Lower lobe of right lung (tissue), 2 donors: ENCODE measurements at regions not wholly inside any gene's neighbourhood (a gene's known extent, or its start where the extent isn't known, plus 50 kb on each side); places are given as distances from the start of the nearest gene placed in this dataset.

Experiments
- ATAC-seq, 2 donors: fragments of 200-7000 bp; cut with Tn5 transposase; one replicate each; pipeline ENCODE4 v1.9.1; 2020 to 2022; ENCODE audit warnings: mild to moderate bottlenecking in 2 of 2, moderate library complexity in 2 of 2
- DNase-seq: peaks from one replicate; pipeline ENCODE4 v3.0.0-alpha.2; 2020
- H3K27ac ChIP-seq: fragments of 200-600 bp; one replicate; pipeline ENCODE4 v1.8.0; 2022
- H3K27me3 ChIP-seq: fragments of 200-600 bp; one replicate; pipeline ENCODE4 v1.8.0; 2022; ENCODE audit warnings: low read depth
- H3K36me3 ChIP-seq: fragments of 200-600 bp; one replicate; pipeline ENCODE4 v1.8.0; 2022; ENCODE audit warnings: mild to moderate bottlenecking
- H3K4me1 ChIP-seq: fragments of 200-600 bp; one replicate; pipeline ENCODE4 v1.8.0; 2022
- H3K4me3 ChIP-seq: fragments of 200-600 bp; one replicate; pipeline ENCODE4 v1.8.0; 2022; ENCODE audit warnings: mild to moderate bottlenecking
- H3K9me3 ChIP-seq: fragments of 200-600 bp; one replicate; pipeline ENCODE4 v1.8.0; 2022
- intact Hi-C: fragments of 100-400 bp; cut with DNase I; formaldehyde crosslinking; loops from one replicate; pipeline ENCODE4 v1.11.0; 2022
- TF ChIP-seq, protein P1 (sequence below): fragments of 200-600 bp; IDR thresholded peaks from one replicate; pipeline ENCODE4 v1.8.0; 2022; ENCODE audit warnings: antibody characterized with exemption, mild to moderate bottlenecking
- donor health status: DM: no; HTN: yes; CAD: no; lungs with severe emphysema.

- Histone ChIP-seq H3K4me1 (no peaks in the 10 kb centered on the region), H3K27me3 (no peaks in the 10 kb centered on the region), H3K9me3 (no peaks in the 10 kb centered on the region), H3K36me3 (no peaks in the 10 kb centered on the region), H3K27ac (no peak overlapping the region), H3K4me3 (no peak overlapping the region)
- TF ChIP-seq, protein P1, sequence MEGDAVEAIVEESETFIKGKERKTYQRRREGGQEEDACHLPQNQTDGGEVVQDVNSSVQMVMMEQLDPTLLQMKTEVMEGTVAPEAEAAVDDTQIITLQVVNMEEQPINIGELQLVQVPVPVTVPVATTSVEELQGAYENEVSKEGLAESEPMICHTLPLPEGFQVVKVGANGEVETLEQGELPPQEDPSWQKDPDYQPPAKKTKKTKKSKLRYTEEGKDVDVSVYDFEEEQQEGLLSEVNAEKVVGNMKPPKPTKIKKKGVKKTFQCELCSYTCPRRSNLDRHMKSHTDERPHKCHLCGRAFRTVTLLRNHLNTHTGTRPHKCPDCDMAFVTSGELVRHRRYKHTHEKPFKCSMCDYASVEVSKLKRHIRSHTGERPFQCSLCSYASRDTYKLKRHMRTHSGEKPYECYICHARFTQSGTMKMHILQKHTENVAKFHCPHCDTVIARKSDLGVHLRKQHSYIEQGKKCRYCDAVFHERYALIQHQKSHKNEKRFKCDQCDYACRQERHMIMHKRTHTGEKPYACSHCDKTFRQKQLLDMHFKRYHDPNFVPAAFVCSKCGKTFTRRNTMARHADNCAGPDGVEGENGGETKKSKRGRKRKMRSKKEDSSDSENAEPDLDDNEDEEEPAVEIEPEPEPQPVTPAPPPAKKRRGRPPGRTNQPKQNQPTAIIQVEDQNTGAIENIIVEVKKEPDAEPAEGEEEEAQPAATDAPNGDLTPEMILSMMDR = no peak
- no peak for DNase-seq
- no peak for ATAC-seq
- intact Hi-C loops = no loop called here
Measured at GRCh38 chr11:28919194-28919593, 811.0 kb downstream of the METTL15 start.

DNA sequence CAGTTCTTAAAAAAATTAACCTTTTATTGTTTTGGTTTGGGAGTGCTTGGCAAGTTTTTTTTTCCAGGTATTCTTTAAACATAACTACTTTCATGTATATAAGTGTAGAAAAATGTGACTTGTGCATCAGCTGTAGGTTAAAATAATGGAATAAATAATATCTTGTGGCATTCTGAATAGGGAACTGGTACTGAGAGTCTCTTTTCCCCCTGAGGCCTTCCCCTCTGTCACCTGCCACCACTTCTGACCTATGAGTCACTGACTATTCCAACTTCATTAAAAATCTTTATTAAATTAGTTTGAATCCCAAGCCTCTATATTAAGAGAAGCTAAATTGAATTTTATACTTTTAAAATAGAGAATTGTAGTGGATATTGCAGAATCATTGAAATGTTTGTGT, 805.7 kb downstream of the METTL15 start:
- Histone ChIP-seq H3K36me3 (no peaks in the 10 kb centered on the region), H3K9me3 (no peaks in the 10 kb centered on the region), H3K27ac (no peak overlapping the region), H3K4me1 (no peaks in the 10 kb centered on the region), H3K27me3 (no peaks in the 10 kb centered on the region), H3K4me3 (no peak overlapping the region)
- no peak for DNase-seq
- no peak for ATAC-seq
- intact Hi-C loops = no loop called here
- TF ChIP-seq, protein P1 = no peak

DNA sequence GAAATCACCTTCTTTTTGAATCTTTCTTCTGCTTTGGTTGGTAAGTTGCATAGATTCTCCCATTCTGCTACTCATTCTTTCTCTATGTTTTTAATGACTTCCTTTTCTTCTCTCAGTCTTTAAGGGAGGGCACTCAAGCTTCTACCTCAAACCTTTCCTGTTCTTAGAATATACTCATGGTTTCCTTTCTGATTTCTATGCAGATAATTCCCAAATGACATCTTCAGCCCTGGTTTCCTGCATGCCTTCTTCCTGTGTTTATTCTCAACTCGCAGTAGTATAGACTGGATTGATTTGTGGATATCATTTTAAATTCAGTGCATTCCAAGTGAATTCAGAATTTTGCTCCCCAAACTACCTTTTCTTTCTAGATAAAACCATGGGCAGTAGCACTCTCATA, 803.6 kb downstream of the METTL15 start:
- no peak overlapping the region for H3K27ac ChIP-seq
- H3K9me3 ChIP-seq = no peaks in the 10 kb centered on the region

DNA sequence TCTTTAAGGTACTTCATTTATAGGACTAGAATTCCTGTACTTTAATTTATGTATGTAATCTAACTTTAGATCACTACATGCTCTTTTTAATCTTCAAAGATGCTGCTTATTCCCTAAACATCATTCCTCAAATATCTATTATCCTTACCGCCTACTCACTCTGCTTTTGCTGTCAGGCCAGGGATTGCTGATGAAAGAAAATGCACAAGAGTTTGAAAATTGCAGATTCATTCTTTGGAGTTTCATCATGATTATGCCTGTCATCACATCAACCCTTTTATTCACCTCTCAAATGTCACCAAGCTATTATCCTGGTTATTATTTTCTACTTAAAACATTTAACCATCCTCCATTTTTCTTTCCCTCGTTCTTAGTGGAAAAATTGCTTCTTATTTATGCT, 802.7 kb downstream of the METTL15 start:
- intact Hi-C loops = no loop called here
- Histone ChIP-seq H3K36me3 (no peaks in the 10 kb centered on the region), H3K4me3 (no peak overlapping the region), H3K4me1 (no peaks in the 10 kb centered on the region), H3K9me3 (no peaks in the 10 kb centered on the region), H3K27ac (no peak overlapping the region), H3K27me3 (no peaks in the 10 kb centered on the region)
- no peak for ATAC-seq
- TF ChIP-seq, protein P1 = no peak
- DNase-seq = no peak

More for the DNA sequence above, 803.6 kb downstream of the METTL15 start:
- no peak for ATAC-seq
- intact Hi-C loops = no loop called here
- no peak for DNase-seq
- no peaks in the 10 kb centered on the region for H3K4me1 ChIP-seq
- no peaks in the 10 kb centered on the region for H3K36me3 ChIP-seq
- TF ChIP-seq, protein P1 = no peak
- no peak overlapping the region for H3K4me3 ChIP-seq
- H3K27me3 ChIP-seq = no peaks in the 10 kb centered on the region

GRCh38 chr11:28903716-28904115, 795.5 kb downstream of the METTL15 start:
- H3K4me1 ChIP-seq = no peaks in the 10 kb centered on the region
- intact Hi-C loops = no loop called here
- no peaks in the 10 kb centered on the region for H3K36me3 ChIP-seq
- H3K27ac ChIP-seq = no peak overlapping the region
- no peaks in the 10 kb centered on the region for H3K9me3 ChIP-seq
- DNase-seq (no peak), ATAC-seq (no peak)
- H3K27me3 ChIP-seq = no peaks in the 10 kb centered on the region
- TF ChIP-seq, protein P1 = no peak
- no peak overlapping the region for H3K4me3 ChIP-seq

DNA sequence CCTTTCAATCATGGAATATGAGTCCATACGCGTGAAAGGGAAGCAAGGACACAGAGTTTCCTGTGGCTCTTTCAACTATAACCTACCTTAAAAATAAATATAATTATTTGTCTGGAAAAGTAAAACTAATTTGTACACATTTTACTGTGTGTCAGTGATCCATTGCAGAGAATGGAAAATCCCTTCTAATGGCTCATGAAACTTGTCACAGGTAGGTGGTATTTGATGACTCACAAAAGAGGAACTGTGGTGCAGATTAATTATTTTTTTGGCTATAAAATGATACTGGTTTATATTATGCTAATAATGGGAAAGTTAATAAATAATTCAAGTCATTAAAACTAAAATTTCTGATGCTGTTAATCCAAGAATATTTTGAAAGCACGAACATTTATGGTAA, 792.2 kb downstream of the METTL15 start:
- Histone ChIP-seq H3K27ac (no peak overlapping the region), H3K9me3 (no peaks in the 10 kb centered on the region), H3K4me1 (no peaks in the 10 kb centered on the region), H3K27me3 (no peaks in the 10 kb centered on the region), H3K36me3 (no peaks in the 10 kb centered on the region), H3K4me3 (no peak overlapping the region)
- TF ChIP-seq, protein P1 = no peak
- ATAC-seq (no peak), DNase-seq (no peak)
- intact Hi-C loops = no loop called here
